ENCODE measurements at regions not wholly inside any gene's neighbourhood (a gene's known extent, or its start where the extent isn't known, plus 50 kb on each side); places are given as distances from the start of the nearest gene placed in this dataset.

GRCh38 chr1:55542901-55543504 is 327.8 kb upstream of the USP24 start:
- DNase-seq (ENCODE audit: low spot score), result no peak
- no peak for TF ChIP-seq EZH2phosphoT487 (IDR thresholded peaks at IDR 0.05; ENCODE audit: borderline replicate concordance, low read depth, low read length)
- TF ChIP-seq, protein P1, sequence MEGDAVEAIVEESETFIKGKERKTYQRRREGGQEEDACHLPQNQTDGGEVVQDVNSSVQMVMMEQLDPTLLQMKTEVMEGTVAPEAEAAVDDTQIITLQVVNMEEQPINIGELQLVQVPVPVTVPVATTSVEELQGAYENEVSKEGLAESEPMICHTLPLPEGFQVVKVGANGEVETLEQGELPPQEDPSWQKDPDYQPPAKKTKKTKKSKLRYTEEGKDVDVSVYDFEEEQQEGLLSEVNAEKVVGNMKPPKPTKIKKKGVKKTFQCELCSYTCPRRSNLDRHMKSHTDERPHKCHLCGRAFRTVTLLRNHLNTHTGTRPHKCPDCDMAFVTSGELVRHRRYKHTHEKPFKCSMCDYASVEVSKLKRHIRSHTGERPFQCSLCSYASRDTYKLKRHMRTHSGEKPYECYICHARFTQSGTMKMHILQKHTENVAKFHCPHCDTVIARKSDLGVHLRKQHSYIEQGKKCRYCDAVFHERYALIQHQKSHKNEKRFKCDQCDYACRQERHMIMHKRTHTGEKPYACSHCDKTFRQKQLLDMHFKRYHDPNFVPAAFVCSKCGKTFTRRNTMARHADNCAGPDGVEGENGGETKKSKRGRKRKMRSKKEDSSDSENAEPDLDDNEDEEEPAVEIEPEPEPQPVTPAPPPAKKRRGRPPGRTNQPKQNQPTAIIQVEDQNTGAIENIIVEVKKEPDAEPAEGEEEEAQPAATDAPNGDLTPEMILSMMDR (conservative IDR thresholded peaks at IDR 0.05; ENCODE audit: low read length), result no peak
- Histone ChIP-seq H3K27ac (ENCODE audit: low read depth, low read length, poor library complexity, severe bottlenecking) (no peak overlapping the region), H3K9me3 (ENCODE audit: low read length) (no peaks in the 10 kb centered on the region), H2AFZ (ENCODE audit: low read length) (no peak overlapping the region), H3K4me1 (ENCODE audit: insufficient read depth, low read length, poor library complexity, severe bottlenecking) (no peaks in the 10 kb centered on the region), H3K4me3 (ENCODE audit: low read depth, low read length, poor library complexity, severe bottlenecking) (no peak overlapping the region), H3K4me2 (ENCODE audit: low read length) (no peak overlapping the region), H4K20me1 (ENCODE audit: insufficient read depth, low read length) (no peaks in the 10 kb centered on the region), H3K79me2 (ENCODE audit: insufficient read depth, low read depth, low read length) (no peaks in the 10 kb centered on the region), H3K36me3 (ENCODE audit: insufficient read depth, low read length) (no peaks in the 10 kb centered on the region), H3K9me2 (ENCODE audit: insufficient read depth, low read length) (no peaks in the 10 kb centered on the region)
- no TSS peak for BruUV-seq (replicated peaks)
- ChIA-PET CTCF (ENCODE audit: unreplicated experiment) (no interaction called here), POLR2A (no interaction called here)
- intact Hi-C loops (cut with micrococcal nuclease; ENCODE audit: unreplicated experiment), result no loop called here

DNA sequence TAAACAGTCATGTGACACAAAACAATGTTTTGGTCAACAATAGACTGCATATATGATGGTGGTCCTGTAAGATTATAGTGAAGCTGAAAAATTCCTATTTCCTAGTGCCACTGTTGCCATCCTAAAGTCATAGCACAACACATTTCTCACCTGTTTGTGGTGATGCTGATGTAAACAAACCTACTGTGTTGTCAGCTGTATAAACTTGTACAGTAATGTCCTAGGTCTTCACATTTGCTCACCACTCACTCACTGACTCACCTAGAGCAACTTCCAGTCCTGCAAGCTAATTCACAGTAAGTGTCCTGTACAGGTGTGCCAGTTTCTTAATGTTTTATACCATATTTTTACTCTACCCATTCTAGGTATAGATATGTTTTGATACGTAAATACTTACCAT is 326.1 kb upstream of the USP24 start:
- no peaks in the 10 kb centered on the region for H3K9me2 ChIP-seq (ENCODE audit: insufficient read depth, low read length)
- no TSS peak for BruUV-seq (replicated peaks)
- no peaks in the 10 kb centered on the region for H3K4me1 ChIP-seq (ENCODE audit: insufficient read depth, low read length, poor library complexity, severe bottlenecking)
- CTCF ChIA-PET (ENCODE audit: unreplicated experiment), result no interaction called here
- no peak overlapping the region for H3K4me3 ChIP-seq (ENCODE audit: low read depth, low read length, poor library complexity, severe bottlenecking)
- intact Hi-C loops (cut with micrococcal nuclease; ENCODE audit: unreplicated experiment), result no loop called here
- DNase-seq (ENCODE audit: low spot score), result no peak
- H3K9me3 ChIP-seq (ENCODE audit: low read length), result no peaks in the 10 kb centered on the region
- no peaks in the 10 kb centered on the region for H3K79me2 ChIP-seq (ENCODE audit: insufficient read depth, low read depth, low read length)
- TF ChIP-seq, protein P1 (conservative IDR thresholded peaks at IDR 0.05; ENCODE audit: low read length), result no peak
- TF ChIP-seq EZH2phosphoT487 (IDR thresholded peaks at IDR 0.05; ENCODE audit: borderline replicate concordance, low read depth, low read length), result no peak
- no peak overlapping the region for H3K27ac ChIP-seq (ENCODE audit: low read depth, low read length, poor library complexity, severe bottlenecking)
- no peaks in the 10 kb centered on the region for H4K20me1 ChIP-seq (ENCODE audit: insufficient read depth, low read length)
- H2AFZ ChIP-seq (ENCODE audit: low read length), result no peak overlapping the region
- no peaks in the 10 kb centered on the region for H3K36me3 ChIP-seq (ENCODE audit: insufficient read depth, low read length)
- POLR2A ChIA-PET, result no interaction called here
- no peak overlapping the region for H3K4me2 ChIP-seq (ENCODE audit: low read length)

GRCh38 chr1:55539652-55540512 is 324.7 kb upstream of the USP24 start:
- no peaks in the 10 kb centered on the region for H4K20me1 ChIP-seq (ENCODE audit: insufficient read depth, low read length)
- H3K36me3 ChIP-seq (ENCODE audit: insufficient read depth, low read length), result no peaks in the 10 kb centered on the region
- H3K79me2 ChIP-seq (ENCODE audit: insufficient read depth, low read depth, low read length), result no peaks in the 10 kb centered on the region
- no peak for TF ChIP-seq EZH2phosphoT487 (IDR thresholded peaks at IDR 0.05; ENCODE audit: borderline replicate concordance, low read depth, low read length)
- TF ChIP-seq, protein P1 (conservative IDR thresholded peaks at IDR 0.05; ENCODE audit: low read length), result no peak
- no peaks in the 10 kb centered on the region for H3K9me3 ChIP-seq (ENCODE audit: low read length)
- no peak for DNase-seq (ENCODE audit: low spot score)
- intact Hi-C loops (cut with micrococcal nuclease; ENCODE audit: unreplicated experiment), result no loop called here
- H3K9me2 ChIP-seq (ENCODE audit: insufficient read depth, low read length), result no peaks in the 10 kb centered on the region
- CTCF ChIA-PET (ENCODE audit: unreplicated experiment), result no interaction called here
- H3K4me1 ChIP-seq (ENCODE audit: insufficient read depth, low read length, poor library complexity, severe bottlenecking), result no peaks in the 10 kb centered on the region
- BruUV-seq (replicated peaks), result no TSS peak
- H3K4me3 ChIP-seq (ENCODE audit: low read depth, low read length, poor library complexity, severe bottlenecking), result no peak overlapping the region
- H2AFZ ChIP-seq (ENCODE audit: low read length), result no peak overlapping the region
- no peak overlapping the region for H3K27ac ChIP-seq (ENCODE audit: low read depth, low read length, poor library complexity, severe bottlenecking)
- H3K4me2 ChIP-seq (ENCODE audit: low read length), result no peak overlapping the region
- POLR2A ChIA-PET, result no interaction called here
